ENCODE measurements at regions not wholly inside any gene's neighbourhood (a gene's known extent, or its start where the extent isn't known, plus 50 kb on each side); places are given as distances from the start of the nearest gene placed in this dataset.

DNA sequence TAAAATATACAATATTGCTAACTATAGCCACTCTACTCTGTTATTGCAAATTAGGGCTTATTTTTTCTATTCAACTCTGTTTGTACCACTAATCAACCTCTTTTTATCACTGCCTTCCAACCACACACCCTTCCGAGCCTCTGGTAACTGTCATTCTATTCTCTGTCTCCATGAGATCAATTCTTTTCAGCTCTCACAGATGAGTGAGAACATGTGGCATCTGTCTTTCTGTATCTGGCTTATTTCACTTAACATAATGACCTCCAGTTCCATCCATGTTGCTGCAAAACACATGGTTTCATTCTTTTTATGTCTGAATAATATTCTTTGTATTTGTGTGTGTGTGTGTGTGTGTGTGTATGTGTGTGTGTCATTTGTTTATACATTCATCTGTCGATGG is 350.1 kb upstream of the DACH1 start:
- DNase-seq: no peak

- DNase-seq: no peak
Observed at GRCh38 chr13:72208112-72208645, 341.2 kb upstream of the DACH1 start.

- no peak for DNase-seq
Observed at GRCh38 chr13:72205773-72206172, 338.8 kb upstream of the DACH1 start.

- no peak for DNase-seq
Observed at GRCh38 chr13:72204291-72204690, 337.3 kb upstream of the DACH1 start.

GRCh38 chr13:72201726-72202125 is 334.7 kb upstream of the DACH1 start:
- DNase-seq: no peak

DNA sequence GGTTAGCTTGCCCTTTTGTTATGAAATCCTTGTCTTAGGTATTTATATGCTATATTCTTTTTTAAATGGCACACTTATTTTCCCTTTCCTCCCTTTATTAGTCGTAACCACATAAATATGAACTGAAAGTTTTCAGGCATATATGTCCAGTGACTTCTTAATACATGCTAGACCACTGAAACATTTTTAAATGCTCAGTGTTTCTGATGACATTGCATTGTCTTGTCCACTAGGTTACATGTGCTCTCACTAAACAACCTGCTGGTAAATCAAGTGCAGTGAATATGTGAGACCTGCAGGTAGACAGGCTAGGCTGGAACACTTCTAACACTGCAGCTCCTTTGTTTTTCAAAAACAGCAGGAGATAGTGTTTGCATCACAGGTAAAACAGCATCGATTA is 332.6 kb upstream of the DACH1 start:
- no peak for DNase-seq

DNA sequence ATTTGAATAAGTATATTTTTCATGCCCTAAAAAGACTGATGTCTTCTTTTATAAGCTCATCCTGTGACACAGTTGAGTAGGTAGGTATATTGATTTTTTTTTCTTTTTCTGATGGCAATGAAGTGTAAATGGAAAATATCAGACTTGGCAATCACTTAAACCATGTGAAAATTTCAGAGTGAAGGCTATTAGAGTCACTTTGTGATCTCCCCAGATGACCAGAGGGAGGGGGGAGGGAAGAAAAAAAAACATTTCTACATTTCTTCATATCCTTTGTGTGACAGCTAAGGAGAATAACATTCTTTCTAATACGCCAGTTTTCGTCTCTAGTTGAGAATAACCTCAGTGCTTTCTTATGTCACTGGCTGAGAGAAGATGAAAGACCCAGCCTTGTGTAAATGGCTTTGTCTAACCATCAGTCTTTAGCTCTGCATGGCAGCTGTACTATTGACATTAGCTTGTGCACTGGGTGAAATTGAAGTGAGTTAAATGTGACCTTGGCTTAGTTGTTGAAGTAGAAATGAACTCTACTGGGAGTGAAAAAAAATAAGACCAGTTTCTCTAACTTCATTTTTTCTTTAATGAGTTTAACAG is 332.1 kb upstream of the DACH1 start:
- no peak for DNase-seq

DNA sequence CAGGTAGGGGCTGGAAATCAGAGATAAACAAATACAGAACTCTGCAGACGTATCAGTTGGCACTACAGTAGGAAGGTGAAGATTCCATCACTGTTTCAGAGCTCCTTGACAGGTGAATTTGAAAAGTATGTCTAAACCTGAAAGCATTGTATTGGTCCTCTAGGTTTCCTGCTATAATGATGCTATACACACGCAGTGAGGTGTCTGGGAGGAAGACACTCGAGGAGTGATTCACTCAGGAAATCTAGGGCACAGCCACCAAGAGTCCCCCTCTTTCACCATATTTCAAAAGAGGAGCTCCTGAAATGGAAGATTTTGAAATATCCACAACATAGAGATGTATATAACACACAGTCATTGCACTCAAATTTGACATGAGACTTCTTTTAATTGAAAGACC is 331.0 kb upstream of the DACH1 start:
- DNase-seq: no peak

DNA sequence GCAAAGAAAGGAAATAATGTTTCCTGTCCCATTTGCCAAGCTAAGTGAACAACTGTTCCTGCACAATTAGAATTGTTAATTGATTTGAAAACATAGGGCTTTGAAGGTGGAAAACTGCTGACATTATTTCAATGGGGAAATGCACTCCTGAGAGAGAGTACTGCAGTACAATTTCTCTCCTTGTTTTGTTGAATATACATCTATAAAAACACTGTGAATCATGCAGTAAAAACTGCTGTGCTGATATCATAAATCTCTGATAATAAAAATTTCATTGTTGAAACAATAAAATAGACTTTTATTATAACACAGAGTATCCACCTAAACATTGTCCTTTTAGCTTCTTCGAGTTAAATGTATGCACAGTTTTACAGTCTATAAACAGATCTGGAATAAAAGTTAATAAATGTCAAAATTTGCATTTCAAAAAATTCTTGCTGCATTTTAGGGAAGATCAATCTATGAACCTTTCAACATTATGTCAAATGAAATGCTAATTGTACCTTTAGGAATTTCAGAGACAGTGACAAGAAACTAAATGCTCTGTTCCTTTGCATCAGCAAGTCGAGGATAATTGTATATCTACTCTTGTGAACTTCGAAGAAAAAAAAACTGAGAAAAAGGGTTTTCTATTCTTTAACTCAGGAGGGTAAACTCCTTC is 328.2 kb upstream of the DACH1 start:
- no peak for DNase-seq

DNA sequence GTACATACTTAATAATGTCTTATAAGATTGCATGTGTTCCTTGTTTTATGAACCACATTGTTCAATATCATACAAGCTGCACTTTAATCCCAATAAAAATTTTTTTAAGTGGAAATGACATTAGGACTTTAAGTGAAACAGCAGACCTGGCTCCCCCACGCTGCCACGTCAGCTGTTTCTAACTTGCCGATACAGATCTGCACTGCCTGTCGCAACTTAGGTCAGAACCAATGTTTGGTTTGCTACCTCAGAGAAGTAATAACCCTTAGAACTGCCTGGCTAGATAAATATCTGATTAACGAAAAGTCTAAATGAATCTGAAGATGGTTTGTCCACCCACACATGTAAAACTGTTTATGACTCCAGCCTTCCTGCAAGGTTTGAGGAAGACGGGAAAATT is 327.5 kb upstream of the DACH1 start:
- no peak for DNase-seq

GRCh38 chr13:72186730-72187422 is 319.9 kb upstream of the DACH1 start:
- DNase-seq: no peak

DNA sequence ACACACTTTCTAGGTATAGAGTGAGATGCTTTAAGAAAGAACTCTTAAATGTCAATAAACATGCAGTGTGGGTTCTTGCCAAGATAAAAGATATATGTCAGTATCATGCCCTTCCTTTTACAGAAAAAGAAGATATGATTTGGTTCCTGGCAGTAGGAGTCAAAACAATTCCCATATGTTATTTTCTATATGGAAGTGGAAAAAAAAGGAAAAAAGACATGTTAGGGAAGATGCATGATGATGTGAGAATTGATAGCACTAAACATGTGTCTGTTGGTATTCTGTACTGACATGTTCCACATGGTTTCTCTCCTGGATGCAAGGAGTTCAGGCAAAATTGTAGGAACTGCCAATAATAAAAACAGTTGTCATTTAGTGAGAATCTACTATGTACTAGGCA is 318.8 kb upstream of the DACH1 start:
- DNase-seq: no peak

DNA sequence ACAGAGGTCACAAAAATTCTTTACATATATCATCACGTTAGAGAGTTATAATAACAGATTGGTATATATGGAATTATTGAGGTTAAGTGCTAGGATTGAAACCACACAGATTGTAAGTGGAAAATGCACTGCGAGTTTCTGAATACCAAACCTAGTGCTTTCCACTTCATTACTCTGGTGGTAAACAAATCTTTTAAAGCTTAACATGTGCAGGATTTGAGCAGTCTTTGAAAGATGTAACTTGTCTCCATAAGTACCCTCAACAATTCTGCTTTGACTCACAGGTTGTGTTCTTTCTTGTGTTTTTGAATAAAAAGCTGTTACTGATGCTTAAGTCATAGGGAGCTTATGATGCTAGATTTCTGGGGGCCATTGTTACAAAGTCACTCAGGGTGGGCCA is 314.7 kb upstream of the DACH1 start:
- DNase-seq: no peak

- no peak for DNase-seq
Observed at GRCh38 chr13:72180253-72180952, 313.4 kb upstream of the DACH1 start.

DNA sequence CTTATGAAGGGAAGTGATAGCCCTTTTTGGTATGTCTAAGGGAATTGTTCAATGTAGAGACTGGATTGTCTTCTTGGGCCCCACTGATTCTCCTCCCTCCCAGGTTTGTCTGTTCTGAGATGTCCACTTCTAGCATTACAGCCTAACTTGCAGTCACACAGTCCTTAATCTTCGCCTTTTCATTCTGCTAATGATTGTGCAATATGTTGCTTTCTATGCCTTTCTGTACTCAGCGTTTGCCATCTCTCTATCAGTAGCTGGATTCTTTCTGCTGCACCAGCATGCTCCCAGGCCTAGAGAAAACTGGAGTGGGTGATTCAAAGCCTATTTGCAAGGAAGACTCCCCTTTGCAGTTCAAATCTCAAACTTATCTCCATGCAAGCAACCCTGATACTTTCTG is 307.5 kb upstream of the DACH1 start:
- no peak for DNase-seq

DNA sequence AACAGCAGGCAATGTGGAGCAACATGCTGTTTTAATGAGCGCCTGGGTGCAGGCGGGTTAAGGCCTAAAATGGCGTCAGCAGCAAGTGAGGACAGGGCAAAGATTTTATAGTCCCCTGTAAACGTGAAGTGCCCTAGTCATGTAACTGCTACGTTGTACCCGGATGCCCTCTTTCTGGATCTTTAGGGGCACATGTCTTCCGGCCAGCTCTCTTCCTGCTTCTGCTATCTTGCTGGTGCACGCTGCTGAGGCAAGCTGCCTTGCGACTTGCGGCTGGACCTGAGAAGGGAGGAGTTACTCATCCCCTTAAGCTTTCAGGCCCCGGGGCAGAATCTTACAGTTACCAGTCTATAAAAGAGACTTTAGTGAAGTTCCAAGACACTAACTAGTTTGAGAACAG is 303.6 kb upstream of the DACH1 start:
- DNase-seq: no peak

DNA sequence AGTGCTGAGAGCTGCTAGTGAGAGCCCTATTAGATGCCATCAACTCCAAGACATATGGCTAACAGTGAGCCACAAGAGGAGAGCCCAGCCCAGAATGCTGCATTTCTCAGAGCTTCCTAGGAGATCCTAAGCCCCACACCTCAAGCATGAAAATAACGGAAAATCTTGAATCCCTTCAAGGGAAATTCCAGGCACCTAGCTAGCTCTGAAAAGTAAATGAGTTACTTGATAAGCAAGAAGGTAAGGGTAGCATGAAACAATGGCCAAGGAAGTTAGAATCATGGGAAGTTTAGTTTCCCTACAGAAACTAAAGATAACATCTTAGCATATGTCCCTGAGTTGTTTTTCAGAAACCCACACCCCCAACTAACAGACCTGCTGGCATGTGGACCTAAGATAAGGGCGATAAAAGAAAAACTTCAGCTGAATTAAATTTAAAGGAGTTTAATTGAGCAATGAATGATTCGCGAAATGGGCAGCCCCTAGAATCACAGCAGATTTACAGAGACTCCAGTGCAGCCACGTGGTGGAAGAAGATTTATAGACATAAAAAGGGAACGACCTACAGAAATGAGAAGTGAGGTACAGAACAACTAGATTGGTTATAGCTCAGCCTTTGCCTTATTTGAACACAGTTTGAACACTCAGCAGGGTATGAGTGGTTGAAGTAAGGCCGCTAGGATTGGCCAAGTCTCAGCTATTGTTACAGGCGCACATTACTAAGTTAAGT is 301.3 kb upstream of the DACH1 start:
- no peak for DNase-seq

- DNase-seq: no peak
Observed at GRCh38 chr13:72166102-72166650, 299.2 kb upstream of the DACH1 start.

DNA sequence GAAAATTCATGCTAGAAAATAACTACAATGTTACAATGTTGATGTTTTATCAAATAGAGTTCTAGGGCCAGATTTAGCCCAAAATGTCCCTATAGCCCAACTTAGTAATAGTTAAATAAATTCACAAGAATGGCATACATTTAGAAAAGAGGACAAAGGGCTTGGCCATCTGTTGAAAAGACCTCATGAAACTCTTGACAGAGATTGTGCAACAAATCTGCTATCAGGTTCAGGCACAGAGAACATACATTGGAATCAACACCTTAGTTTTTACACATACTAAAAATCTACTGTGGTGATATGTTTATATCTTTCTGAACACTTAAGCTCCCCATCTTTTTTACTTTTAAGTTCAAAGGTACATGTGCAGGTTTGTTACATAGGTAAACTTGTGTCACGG is 298.3 kb upstream of the DACH1 start:
- DNase-seq: no peak

DNA sequence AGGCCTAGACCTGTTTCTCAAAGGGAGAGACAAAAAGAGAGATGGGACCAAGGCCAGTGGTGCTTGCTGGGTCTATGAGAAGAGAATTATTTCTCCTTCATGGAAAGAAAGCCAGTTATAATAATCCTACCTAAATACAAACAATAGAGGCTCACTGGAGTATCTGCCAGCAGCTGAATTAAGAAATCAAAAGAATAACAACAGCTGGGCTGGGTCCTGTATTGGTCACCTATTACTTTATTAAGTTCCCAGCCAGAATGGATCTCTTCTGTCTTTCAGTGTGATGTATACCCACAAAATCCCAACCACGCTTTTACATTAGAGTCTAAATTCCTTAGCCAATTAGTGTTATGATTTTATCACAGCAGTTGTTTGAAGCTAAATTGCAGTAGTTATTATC is 297.8 kb upstream of the DACH1 start:
- DNase-seq: no peak

DNA sequence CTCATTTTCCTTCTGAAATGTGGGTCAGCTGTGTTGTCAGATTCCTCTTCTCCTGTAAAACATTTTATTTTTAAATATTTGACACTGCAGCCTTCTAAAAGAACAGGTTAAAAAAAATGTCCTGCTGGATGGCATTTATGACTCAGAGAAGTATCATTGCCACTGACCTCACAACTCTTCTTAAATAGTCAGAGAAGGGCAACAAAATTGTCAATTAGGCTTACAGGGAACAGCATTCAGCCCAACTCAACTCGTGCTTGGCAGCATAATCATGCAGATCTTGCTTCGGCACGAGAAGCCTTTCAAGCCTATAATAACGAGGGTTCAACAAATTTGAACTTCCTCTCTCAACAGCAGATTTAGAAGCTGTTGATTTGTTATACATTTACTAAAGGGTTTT is 296.7 kb upstream of the DACH1 start:
- DNase-seq: no peak

DNA sequence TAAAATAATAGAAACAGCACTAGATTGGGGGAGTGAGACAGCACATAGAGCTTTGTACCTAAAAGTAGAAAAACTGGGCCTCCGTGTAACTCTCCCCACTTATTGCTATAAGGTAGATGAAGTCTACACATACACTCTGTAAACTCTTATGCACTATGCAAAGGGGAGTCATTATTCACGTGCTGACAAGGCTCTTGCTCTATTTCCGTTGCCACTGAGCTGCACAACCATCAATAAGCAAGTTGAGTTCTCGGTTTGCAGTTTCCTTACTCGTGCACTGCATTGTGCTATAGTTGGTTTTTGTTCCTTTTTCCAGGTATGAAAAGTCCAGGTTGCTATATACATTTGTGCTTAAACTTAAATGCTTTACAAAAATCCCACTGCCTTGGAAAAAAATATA is 294.0 kb upstream of the DACH1 start:
- no peak for DNase-seq

GRCh38 chr13:72156760-72157159 is 289.8 kb upstream of the DACH1 start:
- DNase-seq: no peak
